Neural crest cell (in vitro differentiated cells): ENCODE measurements at regions not wholly inside any gene's neighbourhood (a gene's known extent, or its start where the extent isn't known, plus 50 kb on each side); places are given as distances from the start of the nearest gene placed in this dataset.

ENCODE experiments used
- DNase-seq: peaks from one replicate; pipeline ENCODE4 v3.0.0; 2021; ENCODE audit warnings: low read depth, mixed read lengths, low spot score
- H3K27ac Mint-ChIP-seq: one replicate; pipeline ENCODE4 v1.8.0; 2021; ENCODE audit warnings: mild to moderate bottlenecking, mixed read lengths; ENCODE audit not compliant: unreplicated experiment
- H3K27me3 Mint-ChIP-seq: 2 replicates; pipeline ENCODE4 v1.8.0; 2021; ENCODE audit warnings: low read depth, mild to moderate bottlenecking, mixed read lengths
- H3K36me3 Mint-ChIP-seq: 2 replicates; pipeline ENCODE4 v1.8.0; 2021; ENCODE audit warnings: low read depth, mild to moderate bottlenecking, mixed read lengths
- H3K4me1 Mint-ChIP-seq: 2 replicates; pipeline ENCODE4 v1.8.0; 2021; ENCODE audit warnings: mixed read lengths
- H3K4me3 Mint-ChIP-seq: one replicate; pipeline ENCODE4 v1.8.0; 2021; ENCODE audit warnings: mild to moderate bottlenecking, mixed read lengths
- H3K9me3 Mint-ChIP-seq: 2 replicates; pipeline ENCODE4 v1.8.0; 2021; ENCODE audit warnings: mixed read lengths
- TF ChIP-seq, protein P1 (sequence below): fragments of 200-600 bp; sonication (generic); conservative IDR thresholded peaks from 2 replicates; pipeline ENCODE4 v1.5.0; 2021; ENCODE audit warnings: antibody characterized with exemption, mild to moderate bottlenecking

GRCh38 chr12:126899926-126900792 is 1366.8 kb upstream of the TMEM132C start:
- Mint-ChIP-seq H3K36me3 (no peaks in the 10 kb centered on the region), H3K4me3 (no peak overlapping the region), H3K9me3 (no peaks in the 10 kb centered on the region), H3K27ac (no peak overlapping the region), H3K27me3 (peaks cover 15% of the 10 kb centered on the region), H3K4me1 (no peaks in the 10 kb centered on the region)
- TF ChIP-seq, protein P1, sequence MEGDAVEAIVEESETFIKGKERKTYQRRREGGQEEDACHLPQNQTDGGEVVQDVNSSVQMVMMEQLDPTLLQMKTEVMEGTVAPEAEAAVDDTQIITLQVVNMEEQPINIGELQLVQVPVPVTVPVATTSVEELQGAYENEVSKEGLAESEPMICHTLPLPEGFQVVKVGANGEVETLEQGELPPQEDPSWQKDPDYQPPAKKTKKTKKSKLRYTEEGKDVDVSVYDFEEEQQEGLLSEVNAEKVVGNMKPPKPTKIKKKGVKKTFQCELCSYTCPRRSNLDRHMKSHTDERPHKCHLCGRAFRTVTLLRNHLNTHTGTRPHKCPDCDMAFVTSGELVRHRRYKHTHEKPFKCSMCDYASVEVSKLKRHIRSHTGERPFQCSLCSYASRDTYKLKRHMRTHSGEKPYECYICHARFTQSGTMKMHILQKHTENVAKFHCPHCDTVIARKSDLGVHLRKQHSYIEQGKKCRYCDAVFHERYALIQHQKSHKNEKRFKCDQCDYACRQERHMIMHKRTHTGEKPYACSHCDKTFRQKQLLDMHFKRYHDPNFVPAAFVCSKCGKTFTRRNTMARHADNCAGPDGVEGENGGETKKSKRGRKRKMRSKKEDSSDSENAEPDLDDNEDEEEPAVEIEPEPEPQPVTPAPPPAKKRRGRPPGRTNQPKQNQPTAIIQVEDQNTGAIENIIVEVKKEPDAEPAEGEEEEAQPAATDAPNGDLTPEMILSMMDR = no peak
- no peak for DNase-seq

- Mint-ChIP-seq H3K27ac (no peak overlapping the region), H3K36me3 (no peaks in the 10 kb centered on the region), H3K4me1 (peaks cover 4% of the 10 kb centered on the region), H3K27me3 (peaks cover 11% of the 10 kb centered on the region), H3K4me3 (no peak overlapping the region), H3K9me3 (no peaks in the 10 kb centered on the region)
- TF ChIP-seq, protein P1 = no peak
- DNase-seq = no peak
These were observed 1363.7 kb upstream of the TMEM132C start for GRCh38 chr12:126903027-126903876.

DNA sequence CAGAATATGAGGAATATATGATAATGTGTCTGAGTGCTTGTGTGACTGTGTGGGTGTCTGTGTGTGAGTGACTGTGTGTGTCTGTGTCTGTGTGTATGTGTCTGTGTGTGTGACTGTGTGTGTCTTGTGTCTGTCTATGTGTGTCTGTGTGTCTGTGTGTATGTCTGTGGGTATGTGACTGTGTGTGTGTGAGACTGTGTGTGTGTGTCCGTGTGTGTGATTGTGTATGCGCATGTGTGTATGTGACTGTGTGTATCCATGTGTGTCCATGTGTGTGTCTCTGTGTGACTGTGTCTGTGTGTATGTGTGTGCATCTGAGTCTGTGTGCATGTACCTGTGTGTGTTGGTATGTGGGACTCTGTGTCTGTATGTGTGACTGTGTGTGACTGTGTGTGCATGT is 1361.2 kb upstream of the TMEM132C start:
- H3K36me3 Mint-ChIP-seq = no peaks in the 10 kb centered on the region
- H3K27ac Mint-ChIP-seq = no peak overlapping the region
- DNase-seq = no peak
- no peaks in the 10 kb centered on the region for H3K9me3 Mint-ChIP-seq
- TF ChIP-seq, protein P1 = no peak
- peaks cover 4% of the 10 kb centered on the region for H3K4me1 Mint-ChIP-seq
- no peaks in the 10 kb centered on the region for H3K27me3 Mint-ChIP-seq
- H3K4me3 Mint-ChIP-seq = no peak overlapping the region

- no peak overlapping the region for H3K27ac Mint-ChIP-seq
- no peaks in the 10 kb centered on the region for H3K36me3 Mint-ChIP-seq
- H3K4me1 Mint-ChIP-seq = peaks cover 4% of the 10 kb centered on the region
- H3K27me3 Mint-ChIP-seq = no peaks in the 10 kb centered on the region
- TF ChIP-seq, protein P1 = no peak
- H3K4me3 Mint-ChIP-seq = no peak overlapping the region
- peaks cover 3% of the 10 kb centered on the region for H3K9me3 Mint-ChIP-seq
- no peak for DNase-seq
These were observed 1358.8 kb upstream of the TMEM132C start for GRCh38 chr12:126907900-126908764.

GRCh38 chr12:126908765-126909142 is 1358.2 kb upstream of the TMEM132C start:
- no peak overlapping the region for H3K4me3 Mint-ChIP-seq
- no peaks in the 10 kb centered on the region for H3K27me3 Mint-ChIP-seq
- peaks cover 4% of the 10 kb centered on the region for H3K4me1 Mint-ChIP-seq
- no peak overlapping the region for H3K27ac Mint-ChIP-seq
- no peak for DNase-seq
- H3K9me3 Mint-ChIP-seq = peaks cover 3% of the 10 kb centered on the region
- no peaks in the 10 kb centered on the region for H3K36me3 Mint-ChIP-seq
- TF ChIP-seq, protein P1 = no peak
